MM.1S (cell line): ENCODE measurements at regions not wholly inside any gene's neighbourhood (a gene's known extent, or its start where the extent isn't known, plus 50 kb on each side); places are given as distances from the start of the nearest gene placed in this dataset.

Experiments used
- DNase-seq: peaks from one replicate; pipeline ENCODE4 v3.0.0-alpha.2; 2015
- H2AFZ ChIP-seq: fragments of 300-600 bp; sonication (generic); 2 replicates; pipeline ENCODE4 v1.6.0; 2016; ENCODE audit warnings: antibody characterized with exemption, low read length
- H3F3A ChIP-seq: fragments of 300-600 bp; sonication (generic); 2 replicates; pipeline ENCODE4 v1.6.1; 2016; ENCODE audit warnings: mild to moderate bottlenecking, antibody characterized with exemption, low read length, moderate library complexity, mixed read lengths; ENCODE audit not compliant: insufficient read depth
- H3K27ac ChIP-seq: fragments of 300-600 bp; sonication (generic); 2 replicates; pipeline ENCODE4 v1.5.1; 2016; ENCODE audit warnings: mild to moderate bottlenecking, low read length
- H3K27me3 ChIP-seq: fragments of 300-600 bp; sonication (generic); replicated peaks from 2 replicates; pipeline ENCODE4 v1.6.0; 2016; ENCODE audit warnings: low read length; ENCODE audit not compliant: insufficient read depth
- H3K36me3 ChIP-seq: fragments of 300-600 bp; sonication (generic); replicated peaks from 2 replicates; pipeline ENCODE4 v1.6.1; 2016; ENCODE audit warnings: mild to moderate bottlenecking, low read length, mixed read lengths; ENCODE audit not compliant: insufficient read depth
- H3K4me1 ChIP-seq: fragments of 300-600 bp; sonication (generic); 2 replicates; pipeline ENCODE4 v1.6.1; 2016; ENCODE audit warnings: low read length, mixed read lengths
- H3K4me2 ChIP-seq: fragments of 300-600 bp; sonication (generic); 2 replicates; pipeline ENCODE4 v1.6.0; 2016; ENCODE audit warnings: low read depth, low read length
- H3K4me3 ChIP-seq: fragments of 300-600 bp; sonication (generic); 2 replicates; pipeline ENCODE4 v1.5.1; 2016; ENCODE audit warnings: low read length, mixed read lengths
- H3K79me2 ChIP-seq: fragments of 300-600 bp; sonication (generic); 2 replicates; pipeline ENCODE4 v1.6.1; 2016; ENCODE audit warnings: mixed run types, low read length, mixed read lengths
- H3K9ac ChIP-seq: fragments of 300-600 bp; sonication (generic); 2 replicates; pipeline ENCODE4 v1.6.1; 2016; ENCODE audit warnings: low read length, mixed read lengths
- H3K9me2 ChIP-seq: fragments of 300-600 bp; sonication (generic); replicated peaks from 2 replicates; pipeline ENCODE4 v1.6.1; 2016; ENCODE audit warnings: mild to moderate bottlenecking, low read length, mixed read lengths; ENCODE audit not compliant: insufficient read depth
- H3K9me3 ChIP-seq: fragments of 300-600 bp; sonication (generic); replicated peaks from 2 replicates; pipeline ENCODE4 v1.6.1; 2016; ENCODE audit warnings: mild to moderate bottlenecking, low read length, mixed read lengths; ENCODE audit not compliant: insufficient read depth
- H4K20me1 ChIP-seq: fragments of 300-600 bp; sonication (generic); 2 replicates; pipeline ENCODE4 v1.6.1; 2016; ENCODE audit warnings: mild to moderate bottlenecking, low read length, moderate library complexity, mixed read lengths; ENCODE audit not compliant: insufficient read depth
- EZH2 ChIP-seq: fragments of 300-600 bp; sonication (generic); optimal IDR thresholded peaks from 2 replicates; pipeline ENCODE3; 2017; ENCODE audit warnings: low read depth, mild to moderate bottlenecking, antibody characterized with exemption, low read length, mixed read lengths
- EZH2phosphoT487 ChIP-seq: fragments of 300-600 bp; sonication (generic); IDR thresholded peaks from 2 replicates; pipeline ENCODE4 v1.6.1; 2018; ENCODE audit warnings: antibody characterized with exemption, low read length
- TF ChIP-seq, protein P1 (sequence below): fragments of 300-600 bp; sonication (generic); IDR thresholded peaks from 2 replicates; pipeline ENCODE4 v1.5.1; 2016; ENCODE audit warnings: antibody characterized with exemption, low read length, mixed read lengths

DNA sequence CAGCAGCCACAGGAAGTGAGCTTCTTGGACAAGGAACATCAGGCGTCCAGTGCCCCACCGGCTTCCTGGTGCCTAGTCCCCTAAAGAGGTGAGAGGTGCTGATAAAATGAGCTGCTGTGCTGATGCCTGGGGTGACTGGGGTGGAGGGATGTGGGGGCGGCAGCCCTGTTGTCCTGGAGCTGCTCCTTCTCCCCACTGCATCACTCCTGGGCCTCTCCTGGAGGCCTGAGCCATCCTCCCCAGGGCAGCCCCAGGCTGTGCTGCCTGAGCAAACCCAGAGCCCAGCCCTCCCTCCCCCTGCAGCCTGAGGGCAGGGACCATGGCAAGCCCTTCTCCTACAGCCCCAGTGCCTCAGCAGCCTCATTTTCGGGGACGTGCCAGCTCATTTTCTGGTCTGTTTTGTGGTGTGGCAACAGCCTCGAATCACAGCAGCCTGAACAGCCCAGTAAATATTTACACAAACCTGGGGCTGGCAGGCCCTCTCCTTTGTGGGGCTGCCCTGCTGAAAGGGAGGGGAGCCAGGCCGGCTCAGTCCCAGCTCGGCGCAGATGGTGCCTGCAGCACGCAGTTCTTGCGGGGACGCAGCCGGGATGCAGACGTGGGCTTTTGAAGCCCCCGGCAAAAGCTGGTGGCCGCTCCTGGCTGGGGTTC, 259.9 kb downstream of the DLL1 start:
- no peak for DNase-seq

DNA sequence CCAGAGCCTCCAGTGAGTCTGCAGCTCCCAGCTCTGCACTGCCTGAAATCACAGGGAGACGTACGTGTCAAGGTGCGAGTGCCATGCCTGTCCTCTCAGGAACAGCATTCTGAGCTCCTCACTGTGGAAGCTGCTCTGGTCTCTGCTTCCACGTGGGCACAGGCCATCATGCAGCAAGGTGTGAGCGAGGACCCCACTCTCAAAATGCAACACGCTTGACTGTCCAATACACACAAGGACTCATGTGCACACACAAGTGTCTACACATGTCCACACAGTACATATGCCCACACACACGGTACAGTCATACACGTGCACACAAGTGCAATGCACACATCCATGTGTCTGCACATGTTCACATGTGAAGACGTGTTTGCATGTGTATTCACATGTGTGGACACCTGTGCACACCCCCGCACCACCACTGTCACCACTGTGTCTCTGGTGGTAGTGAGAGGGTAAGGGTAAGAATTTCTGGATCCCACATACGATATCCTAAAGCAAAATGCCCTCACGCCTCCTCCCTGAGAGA, 260.5 kb downstream of the DLL1 start:
- TF ChIP-seq, protein P1, sequence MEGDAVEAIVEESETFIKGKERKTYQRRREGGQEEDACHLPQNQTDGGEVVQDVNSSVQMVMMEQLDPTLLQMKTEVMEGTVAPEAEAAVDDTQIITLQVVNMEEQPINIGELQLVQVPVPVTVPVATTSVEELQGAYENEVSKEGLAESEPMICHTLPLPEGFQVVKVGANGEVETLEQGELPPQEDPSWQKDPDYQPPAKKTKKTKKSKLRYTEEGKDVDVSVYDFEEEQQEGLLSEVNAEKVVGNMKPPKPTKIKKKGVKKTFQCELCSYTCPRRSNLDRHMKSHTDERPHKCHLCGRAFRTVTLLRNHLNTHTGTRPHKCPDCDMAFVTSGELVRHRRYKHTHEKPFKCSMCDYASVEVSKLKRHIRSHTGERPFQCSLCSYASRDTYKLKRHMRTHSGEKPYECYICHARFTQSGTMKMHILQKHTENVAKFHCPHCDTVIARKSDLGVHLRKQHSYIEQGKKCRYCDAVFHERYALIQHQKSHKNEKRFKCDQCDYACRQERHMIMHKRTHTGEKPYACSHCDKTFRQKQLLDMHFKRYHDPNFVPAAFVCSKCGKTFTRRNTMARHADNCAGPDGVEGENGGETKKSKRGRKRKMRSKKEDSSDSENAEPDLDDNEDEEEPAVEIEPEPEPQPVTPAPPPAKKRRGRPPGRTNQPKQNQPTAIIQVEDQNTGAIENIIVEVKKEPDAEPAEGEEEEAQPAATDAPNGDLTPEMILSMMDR: no peak
- TF ChIP-seq EZH2phosphoT487 (no peak), EZH2 (no peak)
- Histone ChIP-seq H3K9ac (no peak overlapping the region), H3K36me3 (no peaks in the 10 kb centered on the region), H3K79me2 (no peaks in the 10 kb centered on the region), H3K27me3 (no peaks in the 10 kb centered on the region), H3K4me3 (no peak overlapping the region), H3K4me2 (no peak overlapping the region), H3K9me3 (no peaks in the 10 kb centered on the region), H3K27ac (no peak overlapping the region), H3K4me1 (no peaks in the 10 kb centered on the region), H3F3A (no peaks in the 10 kb centered on the region), H2AFZ (no peak overlapping the region), H3K9me2 (no peaks in the 10 kb centered on the region), H4K20me1 (no peaks in the 10 kb centered on the region)
- DNase-seq: no peak

More for the DNA sequence above, 259.9 kb downstream of the DLL1 start:
- Histone ChIP-seq H3K9me2 (no peaks in the 10 kb centered on the region), H3K4me1 (no peaks in the 10 kb centered on the region), H3K27me3 (no peaks in the 10 kb centered on the region), H3F3A (no peaks in the 10 kb centered on the region), H3K4me2 (no peak overlapping the region), H3K79me2 (no peaks in the 10 kb centered on the region), H3K4me3 (no peak overlapping the region), H3K36me3 (no peaks in the 10 kb centered on the region), H4K20me1 (no peaks in the 10 kb centered on the region), H2AFZ (no peak overlapping the region), H3K9me3 (no peaks in the 10 kb centered on the region), H3K9ac (no peak overlapping the region), H3K27ac (no peak overlapping the region)
- TF ChIP-seq, protein P1: no peak

DNA sequence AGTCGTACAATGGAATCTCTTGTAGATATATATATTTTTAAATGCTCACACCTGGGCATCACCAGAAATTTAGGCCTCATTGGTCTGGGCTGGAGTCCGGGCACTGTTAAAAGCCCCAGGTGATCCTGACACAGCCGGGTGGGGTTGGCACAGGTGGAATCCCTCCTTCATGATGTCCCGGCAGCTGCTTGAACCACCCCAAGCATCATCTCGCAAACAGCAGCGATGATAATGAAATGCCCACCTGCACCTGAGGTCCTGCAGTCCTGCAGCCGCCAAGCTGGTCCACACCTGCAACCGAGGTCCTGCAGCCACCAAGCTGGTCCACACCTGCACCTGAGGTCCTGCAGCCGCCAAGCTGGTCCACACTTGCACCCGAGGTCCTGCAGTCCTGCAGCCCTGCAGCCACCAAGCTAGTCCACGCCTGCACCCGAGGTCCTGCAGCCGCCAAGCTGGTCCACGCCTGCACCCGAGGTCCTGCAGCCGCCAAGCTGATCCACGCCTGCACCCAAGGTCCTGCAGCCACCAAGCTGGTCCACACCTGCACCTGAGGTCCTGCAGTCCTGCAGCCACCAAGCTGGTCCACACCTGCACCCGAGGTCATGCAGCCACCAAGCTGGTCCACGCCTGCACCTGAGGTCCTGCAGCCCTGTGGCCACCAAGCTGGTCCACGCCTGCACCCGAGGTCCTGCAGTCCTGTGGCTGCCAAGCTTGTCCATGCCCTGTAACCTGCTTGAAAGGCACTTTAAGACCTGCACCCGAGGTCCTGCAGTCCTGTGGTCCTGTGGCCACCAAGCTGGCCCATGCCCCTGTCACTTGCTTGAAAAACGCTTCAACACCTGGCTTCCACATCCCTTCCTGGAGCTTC, 261.2 kb downstream of the DLL1 start:
- H3K27me3 ChIP-seq: no peaks in the 10 kb centered on the region
- no peak overlapping the region for H2AFZ ChIP-seq
- no peaks in the 10 kb centered on the region for H3K9me3 ChIP-seq
- no peak overlapping the region for H3K4me3 ChIP-seq
- H3K79me2 ChIP-seq: no peaks in the 10 kb centered on the region
- no peaks in the 10 kb centered on the region for H3K36me3 ChIP-seq
- no peaks in the 10 kb centered on the region for H3K4me1 ChIP-seq
- TF ChIP-seq, protein P1: no peak
- TF ChIP-seq EZH2 (no peak), EZH2phosphoT487 (no peak)
- H3F3A ChIP-seq: no peaks in the 10 kb centered on the region
- no peak overlapping the region for H3K27ac ChIP-seq
- H3K4me2 ChIP-seq: no peak overlapping the region
- no peaks in the 10 kb centered on the region for H4K20me1 ChIP-seq
- no peak for DNase-seq
- no peak overlapping the region for H3K9ac ChIP-seq
- no peaks in the 10 kb centered on the region for H3K9me2 ChIP-seq
